Mesenchymal stem cell (in vitro differentiated cells and primary cell): ENCODE measurements at regions not wholly inside any gene's neighbourhood (a gene's known extent, or its start where the extent isn't known, plus 50 kb on each side); places are given as distances from the start of the nearest gene placed in this dataset.
"Not testable (repeated sequence)": the region's sequence is repeated elsewhere in the genome, so short reads cannot be mapped to it uniquely, and the experiment has no call there.

Experiments used
- DNase-seq: peaks from one replicate; pipeline ENCODE4 v3.0.0-alpha.2; 2013
- H2AFZ ChIP-seq: one replicate; pipeline ENCODE4 v1.6.1; 2013; ENCODE audit warnings: low read depth, mild to moderate bottlenecking, control low read depth, inconsistent platforms, low read length, moderate library complexity
- H2AK5ac ChIP-seq: 2 replicates; pipeline ENCODE4 v1.6.1; 2013; ENCODE audit warnings: low read length, moderate library complexity, mild to moderate bottlenecking, inconsistent platforms; ENCODE audit not compliant: severe bottlenecking
- H2BK120ac ChIP-seq: one replicate; pipeline ENCODE4 v1.6.1; 2013; ENCODE audit warnings: low read depth, mild to moderate bottlenecking, inconsistent platforms, low read length, moderate library complexity
- H2BK12ac ChIP-seq, 2 experiments: one replicate each; pipeline ENCODE4 v1.6.1; 2013; ENCODE audit warnings: inconsistent platforms in 2 of 2, low read length in 2 of 2, mild to moderate bottlenecking in 2 of 2, moderate library complexity in 2 of 2, control low read depth in 1 of 2
- H2BK15ac ChIP-seq: one replicate; pipeline ENCODE4 v1.6.1; 2013; ENCODE audit warnings: mild to moderate bottlenecking, low read depth, inconsistent platforms; ENCODE audit not compliant: poor library complexity, severe bottlenecking
- H2BK5ac ChIP-seq: 2 replicates; pipeline ENCODE4 v1.6.1; 2013; ENCODE audit warnings: low read depth, mild to moderate bottlenecking, low read length, control low read depth, inconsistent platforms; ENCODE audit not compliant: poor library complexity, severe bottlenecking
- H3K14ac ChIP-seq, 2 experiments: one replicate each; pipeline ENCODE4 v1.6.1; 2013; ENCODE audit warnings: inconsistent platforms in 2 of 2, low read length in 2 of 2, control low read depth in 1 of 2, mild to moderate bottlenecking in 1 of 2, moderate library complexity in 1 of 2
- H3K18ac ChIP-seq, 2 experiments: one replicate each; pipeline ENCODE4 v1.6.1; 2013; ENCODE audit warnings: inconsistent platforms in 2 of 2, low read length in 2 of 2, control low read depth in 1 of 2, low read depth in 1 of 2, mild to moderate bottlenecking in 1 of 2
- H3K23ac ChIP-seq, 2 experiments: one replicate each; pipeline ENCODE4 v1.6.1; 2013; ENCODE audit warnings: inconsistent platforms in 2 of 2, low read length in 2 of 2, mild to moderate bottlenecking in 2 of 2, moderate library complexity in 2 of 2, control low read depth in 1 of 2
- H3K27ac ChIP-seq: 2 replicates; pipeline ENCODE4 v1.5.1; 2013; ENCODE audit warnings: mild to moderate bottlenecking, moderate library complexity, low read length, control low read depth, inconsistent platforms; ENCODE audit not compliant: poor library complexity, severe bottlenecking
- H3K27me3 ChIP-seq, 2 experiments: 2 replicates each; pipeline versions ENCODE4 v1.6.1 to v1.7.0; 2013; ENCODE audit warnings: low read length in 2 of 2, mild to moderate bottlenecking in 2 of 2, moderate library complexity in 2 of 2, control low read depth in 1 of 2, inconsistent platforms in 1 of 2; ENCODE audit not compliant: control insufficient read depth in 1 of 2, insufficient read depth in 1 of 2
- H3K36me3 ChIP-seq, 2 experiments: 2 replicates each; pipeline versions ENCODE4 v1.6.1 to v1.7.0; 2013; ENCODE audit warnings: low read length in 2 of 2, control low read depth in 1 of 2, inconsistent platforms in 1 of 2, low read depth in 1 of 2, mild to moderate bottlenecking in 1 of 2; ENCODE audit not compliant: insufficient read depth in 2 of 2, control insufficient read depth in 1 of 2
- H3K4ac ChIP-seq, 2 experiments: one replicate each; pipeline ENCODE4 v1.6.1; 2013; ENCODE audit warnings: inconsistent platforms in 2 of 2, low read length in 2 of 2, mild to moderate bottlenecking in 2 of 2, moderate library complexity in 2 of 2, control low read depth in 1 of 2, low read depth in 1 of 2
- H3K4me1 ChIP-seq: 2 replicates; pipeline ENCODE4 v1.6.1; 2013; ENCODE audit warnings: low read depth, low read length, control low read depth; ENCODE audit not compliant: control insufficient read depth, insufficient read depth
- H3K4me2 ChIP-seq: 2 replicates; pipeline ENCODE4 v1.6.1; 2013; ENCODE audit warnings: low read length, mild to moderate bottlenecking, inconsistent platforms; ENCODE audit not compliant: poor library complexity, severe bottlenecking
- H3K4me3 ChIP-seq, 2 experiments: 2 replicates each; pipeline versions ENCODE4 v1.5.1 to v1.7.0; 2013; ENCODE audit warnings: low read length in 2 of 2, mild to moderate bottlenecking in 2 of 2, control low read depth in 1 of 2, low read depth in 1 of 2; ENCODE audit not compliant: insufficient read depth in 1 of 2
- H3K79me1 ChIP-seq: replicated peaks from 2 replicates; pipeline ENCODE4 v1.6.1; 2013; ENCODE audit warnings: mild to moderate bottlenecking, control low read depth, low read length, inconsistent platforms; ENCODE audit not compliant: poor library complexity, severe bottlenecking
- H3K9ac ChIP-seq: 2 replicates; pipeline ENCODE4 v1.7.0; 2013; ENCODE audit warnings: mild to moderate bottlenecking, low read length, moderate library complexity
- H3K9me3 ChIP-seq: 2 replicates; pipeline ENCODE4 v1.7.0; 2013; ENCODE audit warnings: mild to moderate bottlenecking, low read length; ENCODE audit not compliant: control insufficient read depth
- H4K8ac ChIP-seq: one replicate; pipeline ENCODE4 v1.6.1; 2013; ENCODE audit warnings: inconsistent platforms, mild to moderate bottlenecking, low read length, moderate library complexity
- H4K91ac ChIP-seq: one replicate; pipeline ENCODE4 v1.6.1; 2013; ENCODE audit warnings: mild to moderate bottlenecking, low read length, inconsistent platforms
- WGBS: methylation state at CpG from one replicate; pipeline ENCODE4 v1.1.7; 2013; ENCODE audit warnings: mixed read lengths; 5-methylcytosine and 5-hydroxymethylcytosine counted together

DNA sequence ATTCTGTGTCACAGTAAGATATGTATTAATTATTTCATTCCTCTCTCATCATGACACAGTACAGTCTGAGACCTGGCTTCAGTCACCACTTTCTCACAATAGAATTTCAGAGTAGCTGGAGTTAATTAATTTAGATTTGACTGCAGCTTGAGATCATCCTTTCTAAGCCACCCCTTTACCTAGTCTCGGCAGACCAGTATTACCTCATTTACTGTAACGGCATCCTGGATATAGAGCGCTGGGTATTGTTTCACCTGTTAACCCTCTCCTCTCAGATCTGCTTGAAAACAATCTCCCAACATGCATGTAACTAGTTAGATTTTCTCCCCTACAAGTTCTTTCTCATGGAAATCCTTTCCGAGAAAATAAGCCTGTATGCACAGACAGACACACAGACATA, 1057.5 kb downstream of the GATA3 start:
- Histone ChIP-seq H3K9ac (no peak overlapping the region), H2BK12ac (no peak overlapping the region), H4K91ac (no peak overlapping the region), H3K9me3 (no peaks in the 10 kb centered on the region), H3K79me1 (no peaks in the 10 kb centered on the region), H3K23ac (no peak overlapping the region), H4K8ac (no peak overlapping the region), H3K4ac (no peak overlapping the region), H3K4me3 (no peak overlapping the region), H3K4me1 (no peaks in the 10 kb centered on the region), H2BK5ac (no peak overlapping the region), H2AK5ac (no peak overlapping the region), H2BK15ac (no peak overlapping the region), H3K18ac (no peak overlapping the region), H3K27ac (no peak overlapping the region), H2BK120ac (no peak overlapping the region), H3K36me3 (no peaks in the 10 kb centered on the region), H3K14ac (no peak overlapping the region), H3K27me3 (no peaks in the 10 kb centered on the region), H3K4me2 (no peak overlapping the region), H2AFZ (no peak overlapping the region)
- 57% methylated on average over 4 of the region's 4 CpGs for WGBS
- DNase-seq: no peak

DNA sequence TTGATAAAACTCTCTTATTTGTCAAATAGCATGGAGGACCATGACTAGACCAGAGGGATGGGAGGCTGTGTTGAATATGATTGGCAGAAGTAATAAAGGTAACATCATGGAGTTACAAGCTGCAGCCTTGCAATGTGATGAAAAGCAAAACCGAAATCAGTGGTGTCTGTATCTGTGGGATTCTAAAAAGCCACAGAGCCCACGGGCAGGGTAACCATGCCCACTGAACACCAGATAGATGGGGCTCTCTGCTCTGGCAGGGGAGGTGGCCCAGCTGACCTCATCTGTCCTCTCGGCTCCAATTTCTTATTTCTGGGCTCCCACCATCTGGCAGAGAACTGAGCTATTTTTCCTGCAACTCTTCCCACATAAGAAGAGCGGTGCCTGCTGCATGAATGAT, 1072.2 kb downstream of the GATA3 start:
- H3K4me1 ChIP-seq: no peaks in the 10 kb centered on the region
- H3K18ac ChIP-seq: no peak overlapping the region
- H3K23ac ChIP-seq: no peak overlapping the region
- H2BK120ac ChIP-seq: no peak overlapping the region
- H2BK15ac ChIP-seq: no peak overlapping the region
- no peak overlapping the region for H3K4me3 ChIP-seq
- no peaks in the 10 kb centered on the region for H3K36me3 ChIP-seq
- no peaks in the 10 kb centered on the region for H3K79me1 ChIP-seq
- DNase-seq: no peak
- H3K27me3 ChIP-seq: no peaks in the 10 kb centered on the region
- no peak overlapping the region for H2BK5ac ChIP-seq
- no peak overlapping the region for H4K8ac ChIP-seq
- H2AK5ac ChIP-seq: no peak overlapping the region
- H2AFZ ChIP-seq: no peak overlapping the region
- no peak overlapping the region for H2BK12ac ChIP-seq
- H3K4me2 ChIP-seq: no peak overlapping the region
- H3K27ac ChIP-seq: no peak overlapping the region
- WGBS: 81% methylated on average over 3 of the region's 4 CpGs
- no peak overlapping the region for H3K4ac ChIP-seq
- H4K91ac ChIP-seq: no peak overlapping the region
- H3K9me3 ChIP-seq: no peaks in the 10 kb centered on the region
- no peak overlapping the region for H3K9ac ChIP-seq
- no peak overlapping the region for H3K14ac ChIP-seq

DNA sequence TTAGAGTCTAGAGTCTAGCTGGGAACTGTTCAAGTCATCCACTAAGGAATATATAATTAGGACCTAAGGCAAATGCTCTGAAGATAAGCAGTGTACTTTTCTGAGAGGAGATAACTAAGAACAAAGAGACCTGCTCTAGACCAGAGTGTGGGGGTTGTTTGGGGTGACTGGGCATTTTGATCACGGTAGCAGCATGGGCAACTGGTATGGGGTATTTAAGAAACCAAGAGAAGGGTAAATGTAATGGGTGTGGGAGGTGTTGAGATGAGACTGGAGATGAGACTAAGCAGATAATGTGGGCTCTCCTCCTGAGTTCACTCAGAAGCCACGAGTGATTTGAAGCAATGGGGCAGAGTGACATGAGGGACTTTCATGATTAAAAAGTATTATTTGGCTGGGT, 1082.9 kb downstream of the GATA3 start:
- Histone ChIP-seq H2AFZ (no peak overlapping the region), H3K4me1 (no peaks in the 10 kb centered on the region), H3K36me3 (no peaks in the 10 kb centered on the region), H2AK5ac (no peak overlapping the region), H3K79me1 (no peaks in the 10 kb centered on the region), H2BK12ac (no peak overlapping the region), H3K23ac (no peak overlapping the region), H3K4ac (no peak overlapping the region), H3K27ac (no peak overlapping the region), H2BK5ac (no peak overlapping the region), H3K9ac (no peak overlapping the region), H3K18ac (no peak overlapping the region), H3K14ac (no peak overlapping the region), H3K4me2 (no peak overlapping the region), H2BK15ac (no peak overlapping the region), H3K9me3 (no peaks in the 10 kb centered on the region), H3K4me3 (no peak overlapping the region), H4K8ac (no peak overlapping the region), H4K91ac (no peak overlapping the region), H3K27me3 (no peaks in the 10 kb centered on the region), H2BK120ac (no peak overlapping the region)
- 53% methylated on average over 2 of the region's 2 CpGs for WGBS
- no peak for DNase-seq

DNA sequence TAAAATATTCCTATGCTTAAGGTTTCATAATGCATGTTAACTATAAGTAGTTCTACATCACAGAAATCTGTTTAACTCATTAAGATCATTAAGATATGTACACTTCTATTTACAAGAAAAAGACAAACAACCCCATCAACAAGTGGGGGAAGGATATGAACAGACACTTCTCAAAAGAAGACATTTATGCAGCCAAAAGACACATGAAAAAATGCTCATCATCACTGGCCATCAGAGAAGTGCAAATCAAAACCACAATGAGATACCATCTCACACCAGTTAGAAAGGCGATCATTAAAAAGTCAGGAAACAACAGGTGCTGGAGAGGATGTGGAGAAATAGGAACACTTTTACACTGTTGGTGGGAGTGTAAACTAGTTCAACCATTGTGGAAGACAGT, 1084.3 kb downstream of the GATA3 start:
- H3K27me3 ChIP-seq, H3K4me2 ChIP-seq, H3K4ac ChIP-seq, H2BK120ac ChIP-seq, H3K9ac ChIP-seq, H3K4me3 ChIP-seq, H2BK15ac ChIP-seq, H3K14ac ChIP-seq, H3K9me3 ChIP-seq, H4K91ac ChIP-seq, H2AK5ac ChIP-seq, DNase-seq, H3K36me3 ChIP-seq, H2BK12ac ChIP-seq, H3K79me1 ChIP-seq, H3K18ac ChIP-seq, H2AFZ ChIP-seq, H4K8ac ChIP-seq, H3K27ac ChIP-seq, H3K23ac ChIP-seq, H3K4me1 ChIP-seq, H2BK5ac ChIP-seq: not testable (repeated sequence)
- no CpG with 5 or more reads among the region's 1 CpG for WGBS
